A549 (cell line): ENCODE measurements at regions not wholly inside any gene's neighbourhood (a gene's known extent, or its start where the extent isn't known, plus 50 kb on each side); places are given as distances from the start of the nearest gene placed in this dataset.
"Not testable (repeated sequence)": the region's sequence is repeated elsewhere in the genome, so short reads cannot be mapped to it uniquely, and the experiment has no call there.

Experiments
- EP300 ChIP-seq, 2 experiments: fragments of >200 bp; sonication (Bioruptor Twin); formaldehyde crosslinking; IDR thresholded peaks; 2 replicates in 1 of 2; 3 replicates in 1 of 2; pipeline ENCODE4 v1.6.1; 2016 to 2017
- POLR2A ChIP-seq: IDR thresholded peaks from 2 replicates; pipeline ENCODE4 v1.6.1; 2012; ENCODE audit warnings: mild to moderate bottlenecking, low read length
- RAD21 ChIP-seq, 2 experiments: fragments of >200 bp in 1 of 2; sonication (Bioruptor Twin) in 1 of 2; formaldehyde crosslinking in 1 of 2; IDR thresholded peaks in 1 of 2; conservative IDR thresholded peaks in 1 of 2; 2 replicates in 1 of 2; 3 replicates in 1 of 2; pipeline ENCODE4 v1.6.1; 2012 to 2018; ENCODE audit warnings: inconsistent platforms in 1 of 2
- RCOR1 ChIP-seq: fragments of 150-350 bp; IDR thresholded peaks from 2 replicates; pipeline ENCODE4 v1.6.1; 2014; ENCODE audit warnings: antibody characterized with exemption, low read length, low read depth
- TF ChIP-seq, protein P1 (sequence below): fragments of >200 bp; sonication (Bioruptor Twin); formaldehyde crosslinking; IDR thresholded peaks from 3 replicates; pipeline ENCODE4 v1.5.1; 2016
- TF ChIP-seq, protein P2 (sequence below): fragments of 200-600 bp; sonication (generic); IDR thresholded peaks from 2 replicates; pipeline ENCODE4 v1.6.1; 2016; ENCODE audit warnings: antibody characterized with exemption, mild to moderate bottlenecking, moderate library complexity

DNA sequence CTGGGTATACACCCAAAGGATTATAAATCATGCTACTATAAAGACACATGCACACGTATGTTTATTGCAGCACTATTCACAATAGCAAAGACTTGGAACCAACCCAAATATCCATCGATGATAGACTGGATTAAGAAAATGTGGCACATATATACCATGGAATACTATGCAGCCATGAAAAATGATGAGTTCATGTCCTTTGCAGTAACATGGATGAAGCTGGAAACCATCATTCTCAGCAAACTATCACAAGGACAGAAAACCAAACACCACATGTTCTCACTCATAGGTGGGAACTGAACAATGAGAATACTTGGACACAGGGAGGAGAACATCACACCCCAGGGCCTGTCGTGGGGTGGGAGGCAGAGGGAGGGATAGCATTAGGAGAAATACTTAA lies 104.5 kb downstream of the ANXA5 start:
- not testable (repeated sequence) for TF ChIP-seq EP300 (IDR thresholded peaks at IDR 0.05); POLR2A; RCOR1; RAD21 (conservative IDR thresholded peaks at IDR 0.05 in 1 of 2, IDR thresholded peaks at IDR 0.05 in 1 of 2)
- TF ChIP-seq, protein P1, sequence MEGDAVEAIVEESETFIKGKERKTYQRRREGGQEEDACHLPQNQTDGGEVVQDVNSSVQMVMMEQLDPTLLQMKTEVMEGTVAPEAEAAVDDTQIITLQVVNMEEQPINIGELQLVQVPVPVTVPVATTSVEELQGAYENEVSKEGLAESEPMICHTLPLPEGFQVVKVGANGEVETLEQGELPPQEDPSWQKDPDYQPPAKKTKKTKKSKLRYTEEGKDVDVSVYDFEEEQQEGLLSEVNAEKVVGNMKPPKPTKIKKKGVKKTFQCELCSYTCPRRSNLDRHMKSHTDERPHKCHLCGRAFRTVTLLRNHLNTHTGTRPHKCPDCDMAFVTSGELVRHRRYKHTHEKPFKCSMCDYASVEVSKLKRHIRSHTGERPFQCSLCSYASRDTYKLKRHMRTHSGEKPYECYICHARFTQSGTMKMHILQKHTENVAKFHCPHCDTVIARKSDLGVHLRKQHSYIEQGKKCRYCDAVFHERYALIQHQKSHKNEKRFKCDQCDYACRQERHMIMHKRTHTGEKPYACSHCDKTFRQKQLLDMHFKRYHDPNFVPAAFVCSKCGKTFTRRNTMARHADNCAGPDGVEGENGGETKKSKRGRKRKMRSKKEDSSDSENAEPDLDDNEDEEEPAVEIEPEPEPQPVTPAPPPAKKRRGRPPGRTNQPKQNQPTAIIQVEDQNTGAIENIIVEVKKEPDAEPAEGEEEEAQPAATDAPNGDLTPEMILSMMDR: not testable (repeated sequence)
- TF ChIP-seq, protein P2, sequence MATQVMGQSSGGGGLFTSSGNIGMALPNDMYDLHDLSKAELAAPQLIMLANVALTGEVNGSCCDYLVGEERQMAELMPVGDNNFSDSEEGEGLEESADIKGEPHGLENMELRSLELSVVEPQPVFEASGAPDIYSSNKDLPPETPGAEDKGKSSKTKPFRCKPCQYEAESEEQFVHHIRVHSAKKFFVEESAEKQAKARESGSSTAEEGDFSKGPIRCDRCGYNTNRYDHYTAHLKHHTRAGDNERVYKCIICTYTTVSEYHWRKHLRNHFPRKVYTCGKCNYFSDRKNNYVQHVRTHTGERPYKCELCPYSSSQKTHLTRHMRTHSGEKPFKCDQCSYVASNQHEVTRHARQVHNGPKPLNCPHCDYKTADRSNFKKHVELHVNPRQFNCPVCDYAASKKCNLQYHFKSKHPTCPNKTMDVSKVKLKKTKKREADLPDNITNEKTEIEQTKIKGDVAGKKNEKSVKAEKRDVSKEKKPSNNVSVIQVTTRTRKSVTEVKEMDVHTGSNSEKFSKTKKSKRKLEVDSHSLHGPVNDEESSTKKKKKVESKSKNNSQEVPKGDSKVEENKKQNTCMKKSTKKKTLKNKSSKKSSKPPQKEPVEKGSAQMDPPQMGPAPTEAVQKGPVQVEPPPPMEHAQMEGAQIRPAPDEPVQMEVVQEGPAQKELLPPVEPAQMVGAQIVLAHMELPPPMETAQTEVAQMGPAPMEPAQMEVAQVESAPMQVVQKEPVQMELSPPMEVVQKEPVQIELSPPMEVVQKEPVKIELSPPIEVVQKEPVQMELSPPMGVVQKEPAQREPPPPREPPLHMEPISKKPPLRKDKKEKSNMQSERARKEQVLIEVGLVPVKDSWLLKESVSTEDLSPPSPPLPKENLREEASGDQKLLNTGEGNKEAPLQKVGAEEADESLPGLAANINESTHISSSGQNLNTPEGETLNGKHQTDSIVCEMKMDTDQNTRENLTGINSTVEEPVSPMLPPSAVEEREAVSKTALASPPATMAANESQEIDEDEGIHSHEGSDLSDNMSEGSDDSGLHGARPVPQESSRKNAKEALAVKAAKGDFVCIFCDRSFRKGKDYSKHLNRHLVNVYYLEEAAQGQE: not testable (repeated sequence)
